Tibial nerve (tissue), 4 donors: ENCODE measurements at regions not wholly inside any gene's neighbourhood (a gene's known extent, or its start where the extent isn't known, plus 50 kb on each side); places are given as distances from the start of the nearest gene placed in this dataset.

ENCODE experiments used
- CTCF ChIP-seq, 5 experiments: fragments of 200-600 bp in 3 of 5; fragments of 450-650 bp in 2 of 5; sonication (generic) in 3 of 5; IDR thresholded peaks; one replicate each; pipeline ENCODE4 v1.5.1; 2016 to 2019; ENCODE audit warnings: antibody characterized with exemption in 5 of 5, mild to moderate bottlenecking in 3 of 5, moderate library complexity in 2 of 5
- EP300 ChIP-seq, 2 donors: sonication (generic); formaldehyde crosslinking; IDR thresholded peaks; one replicate each; pipeline ENCODE4 v1.6.1; 2017; ENCODE audit warnings: antibody characterized with exemption in 2 of 2, mild to moderate bottlenecking in 1 of 2
- POLR2A ChIP-seq, 2 donors: fragments of 450-650 bp; IDR thresholded peaks; one replicate each; pipeline ENCODE4 v1.6.1; 2017; ENCODE audit warnings: antibody characterized with exemption in 2 of 2, mild to moderate bottlenecking in 2 of 2, moderate library complexity in 2 of 2

GRCh38 chr1:98119796-98120195, 199.0 kb upstream of the DPYD start:
- no peak for TF ChIP-seq CTCF (IDR thresholded peaks at IDR 0.05)
- no peak for TF ChIP-seq POLR2A (IDR thresholded peaks at IDR 0.05)
- TF ChIP-seq EP300 (IDR thresholded peaks at IDR 0.05), result no peak
